ENCODE measurements at regions not wholly inside any gene's neighbourhood (a gene's known extent, or its start where the extent isn't known, plus 50 kb on each side); places are given as distances from the start of the nearest gene placed in this dataset.

- no peak for TF ChIP-seq FOXS1 (CRISPR knock-in tag; IDR thresholded peaks at IDR 0.05)
- TF ChIP-seq RARB (CRISPR knock-in tag; IDR thresholded peaks at IDR 0.05): no peak
- no peak for TF ChIP-seq KDM5A (IDR thresholded peaks at IDR 0.05)
- TF ChIP-seq MAFK (IDR thresholded peaks at IDR 0.05; ENCODE audit: partially characterized antibody): peak; percentile 95
- TF ChIP-seq, protein P1, sequence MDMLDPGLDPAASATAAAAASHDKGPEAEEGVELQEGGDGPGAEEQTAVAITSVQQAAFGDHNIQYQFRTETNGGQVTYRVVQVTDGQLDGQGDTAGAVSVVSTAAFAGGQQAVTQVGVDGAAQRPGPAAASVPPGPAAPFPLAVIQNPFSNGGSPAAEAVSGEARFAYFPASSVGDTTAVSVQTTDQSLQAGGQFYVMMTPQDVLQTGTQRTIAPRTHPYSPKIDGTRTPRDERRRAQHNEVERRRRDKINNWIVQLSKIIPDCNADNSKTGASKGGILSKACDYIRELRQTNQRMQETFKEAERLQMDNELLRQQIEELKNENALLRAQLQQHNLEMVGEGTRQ (IDR thresholded peaks at IDR 0.05): no peak
- TF ChIP-seq, protein P2, sequence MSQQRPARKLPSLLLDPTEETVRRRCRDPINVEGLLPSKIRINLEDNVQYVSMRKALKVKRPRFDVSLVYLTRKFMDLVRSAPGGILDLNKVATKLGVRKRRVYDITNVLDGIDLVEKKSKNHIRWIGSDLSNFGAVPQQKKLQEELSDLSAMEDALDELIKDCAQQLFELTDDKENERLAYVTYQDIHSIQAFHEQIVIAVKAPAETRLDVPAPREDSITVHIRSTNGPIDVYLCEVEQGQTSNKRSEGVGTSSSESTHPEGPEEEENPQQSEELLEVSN (IDR thresholded peaks at IDR 0.05; ENCODE audit: borderline replicate concordance, low read depth): no peak
- TF ChIP-seq BCL3 (IDR thresholded peaks at IDR 0.05): no peak
- Histone ChIP-seq H3K4me2 (no peak overlapping the region), H3K4me3 (no peak overlapping the region), H3K27ac (no peak overlapping the region), H3K4me1 (no peaks in the 10 kb centered on the region), H3K9me3 (no peaks in the 10 kb centered on the region)
- no peak for ATAC-seq
- DNase-seq (ENCODE audit: low read depth in 1 of 2, low spot score in 1 of 2): no peak
- FAIRE-seq: no peak
- ChIA-PET POLR2A (no interaction called here), CTCF (no interaction called here)
- 22% methylated on average over 1 of the region's 1 CpG for WGBS (ENCODE audit: missing lambda C conversion rate)
Observed at GRCh38 chr5:121109817-121110216, 645.7 kb downstream of the PRR16 start.

DNA sequence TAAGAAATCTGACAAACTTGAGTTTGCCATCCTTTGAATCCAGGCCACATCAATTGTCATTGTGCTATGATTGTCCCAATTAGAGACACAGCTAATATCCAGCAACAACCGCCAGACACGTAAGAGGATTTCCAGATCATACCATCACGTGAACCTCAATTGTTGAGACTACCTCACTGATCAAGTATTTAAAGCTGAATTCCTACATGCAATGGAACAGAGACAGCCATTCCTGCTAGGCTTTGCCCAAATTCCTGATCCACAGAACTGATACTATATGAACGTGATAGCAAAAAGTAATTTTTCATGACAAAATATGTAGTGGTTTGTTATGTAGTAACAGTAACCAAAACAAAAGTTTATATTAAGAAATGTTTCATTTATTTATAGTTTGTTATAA, 657.7 kb downstream of the PRR16 start:
- WGBS (ENCODE audit: missing lambda C conversion rate): 87% methylated on average over 4 of the region's 4 CpGs
- H3K27ac ChIP-seq: no peak overlapping the region
- FAIRE-seq: no peak

More for the DNA sequence above, 657.7 kb downstream of the PRR16 start:
- POLR2A ChIA-PET: no interaction called here
- DNase-seq (ENCODE audit: low read depth in 1 of 2, low spot score in 1 of 2) (no peak), ATAC-seq (no peak)
- Histone ChIP-seq H3K4me2 (no peak overlapping the region), H3K4me3 (no peak overlapping the region), H3K4me1 (no peaks in the 10 kb centered on the region), H3K9me3 (no peaks in the 10 kb centered on the region)
- CTCF ChIA-PET: no interaction called here
- TF ChIP-seq BCL3 (IDR thresholded peaks at IDR 0.05): no peak
- no peak for TF ChIP-seq EHF (CRISPR knock-in tag; IDR thresholded peaks at IDR 0.05)
- no peak for TF ChIP-seq TFCP2L1 (CRISPR knock-in tag; IDR thresholded peaks at IDR 0.05)
- no peak for TF ChIP-seq NR3C1 (IDR thresholded peaks at IDR 0.05)
- TF ChIP-seq ZNF302 (CRISPR knock-in tag; IDR thresholded peaks at IDR 0.05): no peak
- no peak for TF ChIP-seq EP300 (IDR thresholded peaks at IDR 0.05)
- no peak for TF ChIP-seq TP53 (CRISPR knock-in tag; IDR thresholded peaks at IDR 0.05)
- no peak for TF ChIP-seq MYC (IDR thresholded peaks at IDR 0.05; ENCODE audit: borderline replicate concordance, low read length)
- TF ChIP-seq, protein P3, sequence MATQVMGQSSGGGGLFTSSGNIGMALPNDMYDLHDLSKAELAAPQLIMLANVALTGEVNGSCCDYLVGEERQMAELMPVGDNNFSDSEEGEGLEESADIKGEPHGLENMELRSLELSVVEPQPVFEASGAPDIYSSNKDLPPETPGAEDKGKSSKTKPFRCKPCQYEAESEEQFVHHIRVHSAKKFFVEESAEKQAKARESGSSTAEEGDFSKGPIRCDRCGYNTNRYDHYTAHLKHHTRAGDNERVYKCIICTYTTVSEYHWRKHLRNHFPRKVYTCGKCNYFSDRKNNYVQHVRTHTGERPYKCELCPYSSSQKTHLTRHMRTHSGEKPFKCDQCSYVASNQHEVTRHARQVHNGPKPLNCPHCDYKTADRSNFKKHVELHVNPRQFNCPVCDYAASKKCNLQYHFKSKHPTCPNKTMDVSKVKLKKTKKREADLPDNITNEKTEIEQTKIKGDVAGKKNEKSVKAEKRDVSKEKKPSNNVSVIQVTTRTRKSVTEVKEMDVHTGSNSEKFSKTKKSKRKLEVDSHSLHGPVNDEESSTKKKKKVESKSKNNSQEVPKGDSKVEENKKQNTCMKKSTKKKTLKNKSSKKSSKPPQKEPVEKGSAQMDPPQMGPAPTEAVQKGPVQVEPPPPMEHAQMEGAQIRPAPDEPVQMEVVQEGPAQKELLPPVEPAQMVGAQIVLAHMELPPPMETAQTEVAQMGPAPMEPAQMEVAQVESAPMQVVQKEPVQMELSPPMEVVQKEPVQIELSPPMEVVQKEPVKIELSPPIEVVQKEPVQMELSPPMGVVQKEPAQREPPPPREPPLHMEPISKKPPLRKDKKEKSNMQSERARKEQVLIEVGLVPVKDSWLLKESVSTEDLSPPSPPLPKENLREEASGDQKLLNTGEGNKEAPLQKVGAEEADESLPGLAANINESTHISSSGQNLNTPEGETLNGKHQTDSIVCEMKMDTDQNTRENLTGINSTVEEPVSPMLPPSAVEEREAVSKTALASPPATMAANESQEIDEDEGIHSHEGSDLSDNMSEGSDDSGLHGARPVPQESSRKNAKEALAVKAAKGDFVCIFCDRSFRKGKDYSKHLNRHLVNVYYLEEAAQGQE (IDR thresholded peaks at IDR 0.05): no peak
- no peak for TF ChIP-seq RFX5 (IDR thresholded peaks at IDR 0.05)
- TF ChIP-seq JUN (IDR thresholded peaks at IDR 0.05): no peak
- TF ChIP-seq, protein P4, sequence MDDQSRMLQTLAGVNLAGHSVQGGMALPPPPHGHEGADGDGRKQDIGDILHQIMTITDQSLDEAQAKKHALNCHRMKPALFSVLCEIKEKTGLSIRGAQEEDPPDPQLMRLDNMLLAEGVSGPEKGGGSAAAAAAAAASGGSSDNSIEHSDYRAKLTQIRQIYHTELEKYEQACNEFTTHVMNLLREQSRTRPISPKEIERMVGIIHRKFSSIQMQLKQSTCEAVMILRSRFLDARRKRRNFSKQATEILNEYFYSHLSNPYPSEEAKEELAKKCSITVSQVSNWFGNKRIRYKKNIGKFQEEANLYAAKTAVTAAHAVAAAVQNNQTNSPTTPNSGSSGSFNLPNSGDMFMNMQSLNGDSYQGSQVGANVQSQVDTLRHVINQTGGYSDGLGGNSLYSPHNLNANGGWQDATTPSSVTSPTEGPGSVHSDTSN (IDR thresholded peaks at IDR 0.05): no peak
- TF ChIP-seq SMC3 (IDR thresholded peaks at IDR 0.05): no peak
- TF ChIP-seq POLR2AphosphoS2 (conservative IDR thresholded peaks at IDR 0.05; ENCODE audit: low read length): no peak
- no peak for TF ChIP-seq POLR2A (IDR thresholded peaks at IDR 0.05; ENCODE audit: low read length)
- no peak for TF ChIP-seq RARB (CRISPR knock-in tag; IDR thresholded peaks at IDR 0.05)
- TF ChIP-seq CHD4 (IDR thresholded peaks at IDR 0.05; ENCODE audit: borderline replicate concordance): no peak
